Panc1 (cell line): ENCODE measurements at regions not wholly inside any gene's neighbourhood (a gene's known extent, or its start where the extent isn't known, plus 50 kb on each side); places are given as distances from the start of the nearest gene placed in this dataset.

ENCODE experiments used
- ATAC-seq: fragments of 200-7000 bp; cut with Tn5 transposase; 2 replicates; pipeline ENCODE4 v1.9.1; 2020; ENCODE audit warnings: mild to moderate bottlenecking, moderate library complexity
- BruUV-seq: library from RNA; stranded (reverse); fragments of 400-500 nt; replicated peaks from 2 replicates; lab custom pipeline; 2021; lab: Mats Ljungman, UMichigan
- CTCF ChIA-PET: fragments of 300-600 bp; sonication (Branson Sonifier 250); formaldehyde crosslinking; loops from one replicate; lab custom pipeline; 2022; ENCODE audit warnings: antibody characterized with exemption; lab: Charles Lee
- POLR2A ChIA-PET: fragments of 300-600 bp; sonication (Branson Sonifier 250); formaldehyde crosslinking; loops from one replicate; lab custom pipeline; 2022; ENCODE audit warnings: antibody characterized with exemption; lab: Charles Lee
- DNase-seq: peaks from one replicate; pipeline ENCODE4 v3.0.0-alpha.2; 2010; ENCODE audit warnings: low read depth, low spot score
- H3K27ac ChIP-seq: 2 replicates; pipeline ENCODE4 v1.5.1; 2011; ENCODE audit warnings: mild to moderate bottlenecking, low read length, inconsistent platforms
- H3K27me3 ChIP-seq: fragments of 200-500 bp; sonication (Bioruptor generic); 2 replicates; pipeline ENCODE4 v1.6.0; 2014; ENCODE audit warnings: low read length, inconsistent platforms; ENCODE audit not compliant: control insufficient read depth, insufficient read depth
- H3K36me3 ChIP-seq: fragments of 200-500 bp; sonication (Bioruptor generic); 2 replicates; pipeline ENCODE4 v1.5.1; 2014; ENCODE audit warnings: inconsistent platforms, mild to moderate bottlenecking, low read length, moderate library complexity; ENCODE audit not compliant: control insufficient read depth, insufficient read depth
- H3K4me1 ChIP-seq: 2 replicates; pipeline ENCODE4 v1.5.1; 2011; ENCODE audit warnings: inconsistent platforms, mild to moderate bottlenecking, low read length, moderate library complexity; ENCODE audit not compliant: control insufficient read depth, insufficient read depth
- H3K4me3 ChIP-seq, 2 experiments: 2 replicates each; pipeline ENCODE4 v1.5.1; 2011 to 2012; ENCODE audit warnings: low read depth in 2 of 2, low read length in 2 of 2, mild to moderate bottlenecking in 2 of 2, inconsistent platforms in 1 of 2, moderate library complexity in 1 of 2
- H3K9me3 ChIP-seq: fragments of 200-500 bp; sonication (Bioruptor generic); 2 replicates; pipeline ENCODE4 v1.5.1; 2014; ENCODE audit warnings: low read depth, mild to moderate bottlenecking, inconsistent platforms, low read length, moderate library complexity; ENCODE audit not compliant: control insufficient read depth, insufficient read depth
- CTCF ChIP-seq: fragments of 450-650 bp; IDR thresholded peaks from 2 replicates; pipeline ENCODE4 v1.5.1; 2017; ENCODE audit warnings: mild to moderate bottlenecking
- POLR2AphosphoS5 ChIP-seq: IDR thresholded peaks from 2 replicates; pipeline ENCODE4 v1.6.1; 2012; ENCODE audit warnings: mild to moderate bottlenecking, low read depth, low read length, moderate library complexity
- SIN3A ChIP-seq: IDR thresholded peaks from 2 replicates; pipeline ENCODE4 v1.6.1; 2012; ENCODE audit warnings: low read depth, mild to moderate bottlenecking, low read length, moderate library complexity, borderline replicate concordance; ENCODE audit not compliant: insufficient read depth
- TCF7L2 ChIP-seq: IDR thresholded peaks from 2 replicates; pipeline ENCODE4 v1.6.1; 2011; ENCODE audit warnings: mild to moderate bottlenecking, low read depth, low read length, inconsistent platforms
- in situ Hi-C: cut with HindIII; loops from 2 replicates; pipeline ENCODE4 v1.10.0; 2016; ENCODE audit warnings: low sequenced_read_pairs, low pct_unique_long_range_greater_than_20kb
- intact Hi-C: fragments of 100-400 bp; cut with micrococcal nuclease; formaldehyde crosslinking; loops from one replicate; pipeline ENCODE4 v1.10.0; 2022; ENCODE audit not compliant: unreplicated experiment
- TF ChIP-seq, protein P1 (sequence below), 2 experiments: IDR thresholded peaks; 2 replicates each; pipeline ENCODE4 v1.6.1; 2011 to 2012; ENCODE audit warnings: low read depth in 2 of 2, control low read depth in 1 of 2, low read length in 1 of 2, mild to moderate bottlenecking in 1 of 2, moderate library complexity in 1 of 2; ENCODE audit not compliant: insufficient read depth in 1 of 2

- Histone ChIP-seq H3K27me3 (no peaks in the 10 kb centered on the region), H3K36me3 (no peaks in the 10 kb centered on the region), H3K4me1 (no peaks in the 10 kb centered on the region), H3K9me3 (no peaks in the 10 kb centered on the region), H3K27ac (no peak overlapping the region; the same call in 1 of the 2 replicates), H3K4me3 (no peak overlapping the region)
- no TSS peak for BruUV-seq
- in situ Hi-C loops (no loop called here), intact Hi-C loops (no loop called here)
- TF ChIP-seq TCF7L2 (no peak), CTCF (no peak), POLR2AphosphoS5 (no peak), SIN3A (no peak)
- TF ChIP-seq, protein P1, sequence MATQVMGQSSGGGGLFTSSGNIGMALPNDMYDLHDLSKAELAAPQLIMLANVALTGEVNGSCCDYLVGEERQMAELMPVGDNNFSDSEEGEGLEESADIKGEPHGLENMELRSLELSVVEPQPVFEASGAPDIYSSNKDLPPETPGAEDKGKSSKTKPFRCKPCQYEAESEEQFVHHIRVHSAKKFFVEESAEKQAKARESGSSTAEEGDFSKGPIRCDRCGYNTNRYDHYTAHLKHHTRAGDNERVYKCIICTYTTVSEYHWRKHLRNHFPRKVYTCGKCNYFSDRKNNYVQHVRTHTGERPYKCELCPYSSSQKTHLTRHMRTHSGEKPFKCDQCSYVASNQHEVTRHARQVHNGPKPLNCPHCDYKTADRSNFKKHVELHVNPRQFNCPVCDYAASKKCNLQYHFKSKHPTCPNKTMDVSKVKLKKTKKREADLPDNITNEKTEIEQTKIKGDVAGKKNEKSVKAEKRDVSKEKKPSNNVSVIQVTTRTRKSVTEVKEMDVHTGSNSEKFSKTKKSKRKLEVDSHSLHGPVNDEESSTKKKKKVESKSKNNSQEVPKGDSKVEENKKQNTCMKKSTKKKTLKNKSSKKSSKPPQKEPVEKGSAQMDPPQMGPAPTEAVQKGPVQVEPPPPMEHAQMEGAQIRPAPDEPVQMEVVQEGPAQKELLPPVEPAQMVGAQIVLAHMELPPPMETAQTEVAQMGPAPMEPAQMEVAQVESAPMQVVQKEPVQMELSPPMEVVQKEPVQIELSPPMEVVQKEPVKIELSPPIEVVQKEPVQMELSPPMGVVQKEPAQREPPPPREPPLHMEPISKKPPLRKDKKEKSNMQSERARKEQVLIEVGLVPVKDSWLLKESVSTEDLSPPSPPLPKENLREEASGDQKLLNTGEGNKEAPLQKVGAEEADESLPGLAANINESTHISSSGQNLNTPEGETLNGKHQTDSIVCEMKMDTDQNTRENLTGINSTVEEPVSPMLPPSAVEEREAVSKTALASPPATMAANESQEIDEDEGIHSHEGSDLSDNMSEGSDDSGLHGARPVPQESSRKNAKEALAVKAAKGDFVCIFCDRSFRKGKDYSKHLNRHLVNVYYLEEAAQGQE (IDR thresholded peaks at IDR 0.05; ENCODE audit: insufficient read depth in 1 of 2, low read depth in 2 of 2, low read length in 1 of 2): no peak
- ChIA-PET CTCF (no interaction called here), POLR2A (no interaction called here)
- no peak for DNase-seq
- ATAC-seq: no peak
Observed at GRCh38 chr10:132993271-132994184, 51.2 kb upstream of the CFAP46 start.

GRCh38 chr10:132992433-132993215 is 50.3 kb upstream of the CFAP46 start:
- intact Hi-C loops (no loop called here), in situ Hi-C loops (no loop called here)
- POLR2A ChIA-PET: no interaction called here
- no peaks in the 10 kb centered on the region for H3K36me3 ChIP-seq
- H3K9me3 ChIP-seq: no peaks in the 10 kb centered on the region
- no TSS peak for BruUV-seq
- H3K27ac ChIP-seq: no peak overlapping the region
- H3K4me1 ChIP-seq: no peaks in the 10 kb centered on the region
- no peak for TF ChIP-seq POLR2AphosphoS5
- TF ChIP-seq CTCF: no peak
- TF ChIP-seq TCF7L2: no peak
- no peaks in the 10 kb centered on the region for H3K27me3 ChIP-seq
- ATAC-seq (no peak), DNase-seq (no peak)
- no peak overlapping the region for H3K4me3 ChIP-seq
- CTCF ChIA-PET: no interaction called here
